SU-DHL-6 (cell line): ENCODE measurements at regions not wholly inside any gene's neighbourhood (a gene's known extent, or its start where the extent isn't known, plus 50 kb on each side); places are given as distances from the start of the nearest gene placed in this dataset.

Experiments
- H2AFZ ChIP-seq: fragments of 200-600 bp; sonication (generic); 2 replicates; pipeline ENCODE4 v1.6.1; 2014; ENCODE audit warnings: low read depth, mild to moderate bottlenecking, moderate library complexity, mixed read lengths, antibody characterized with exemption, low read length; ENCODE audit not compliant: severe bottlenecking
- H3F3A ChIP-seq: fragments of 200-600 bp; shearing (Covaris generic); 2 replicates; pipeline ENCODE4 v1.6.0; 2016; ENCODE audit warnings: antibody characterized with exemption, mild to moderate bottlenecking; ENCODE audit not compliant: insufficient read depth
- H3K27ac ChIP-seq: fragments of 200-600 bp; sonication (generic); 2 replicates; pipeline ENCODE4 v1.5.1; 2016; ENCODE audit warnings: low read depth, mild to moderate bottlenecking, low read length, moderate library complexity, mixed read lengths
- H3K27me3 ChIP-seq: fragments of 200-600 bp; sonication (generic), shearing (Covaris generic); 2 replicates; pipeline ENCODE4 v1.6.0; 2014; ENCODE audit warnings: mild to moderate bottlenecking, low read length
- H3K36me3 ChIP-seq: fragments of 200-600 bp; sonication (generic); 2 replicates; pipeline ENCODE4 v1.6.1; 2014; ENCODE audit warnings: mild to moderate bottlenecking, low read length, mixed read lengths
- H3K4me2 ChIP-seq: fragments of 300-600, 200-600 bp; shearing (Covaris generic), sonication (generic); 2 replicates; pipeline ENCODE4 v1.6.0; 2014; ENCODE audit warnings: low read length, low read depth, mild to moderate bottlenecking; ENCODE audit not compliant: poor library complexity, severe bottlenecking
- H3K4me3 ChIP-seq: fragments of 200-600 bp; sonication (generic); 2 replicates; pipeline ENCODE4 v1.5.1; 2014; ENCODE audit warnings: antibody characterized with exemption, low read length, mild to moderate bottlenecking, mixed read lengths; ENCODE audit not compliant: insufficient read depth, poor library complexity, severe bottlenecking
- H3K79me2 ChIP-seq: fragments of 200-600 bp; sonication (generic); 2 replicates; pipeline ENCODE4 v1.6.1; 2014; ENCODE audit warnings: mild to moderate bottlenecking, low read length, moderate library complexity; ENCODE audit not compliant: insufficient read depth
- H3K9ac ChIP-seq: fragments of 200-600 bp; sonication (generic); 2 replicates; pipeline ENCODE4 v1.7.0; 2014; ENCODE audit warnings: mild to moderate bottlenecking, low read length
- H3K9me2 ChIP-seq: fragments of 200-600 bp; sonication (generic); replicated peaks from 2 replicates; pipeline ENCODE4 v1.6.1; 2014; ENCODE audit warnings: low read length; ENCODE audit not compliant: insufficient read depth
- H3K9me3 ChIP-seq: fragments of 200-600 bp; sonication (generic); 2 replicates; pipeline ENCODE4 v1.6.1; 2014; ENCODE audit warnings: low read length, mixed read lengths; ENCODE audit not compliant: insufficient read depth
- H4K20me1 ChIP-seq: fragments of 200-600 bp; sonication (generic); 2 replicates; pipeline ENCODE4 v1.6.1; 2014; ENCODE audit warnings: low read depth, mild to moderate bottlenecking, antibody characterized with exemption, low read length, moderate library complexity, mixed read lengths
- EZH2phosphoT487 ChIP-seq: fragments of 200-600 bp; sonication (generic), shearing (Covaris generic); conservative IDR thresholded peaks from 2 replicates; pipeline ENCODE4 v1.6.1; 2018; ENCODE audit warnings: mild to moderate bottlenecking, antibody characterized with exemption, low read length, moderate library complexity, mixed read lengths
- TF ChIP-seq, protein P1 (sequence below): fragments of 200-600 bp; sonication (generic); IDR thresholded peaks from one replicate; pipeline ENCODE4 v1.5.1; 2017; ENCODE audit warnings: antibody characterized with exemption, mild to moderate bottlenecking, low read length, moderate library complexity; ENCODE audit not compliant: insufficient read depth, poor library complexity, severe bottlenecking

DNA sequence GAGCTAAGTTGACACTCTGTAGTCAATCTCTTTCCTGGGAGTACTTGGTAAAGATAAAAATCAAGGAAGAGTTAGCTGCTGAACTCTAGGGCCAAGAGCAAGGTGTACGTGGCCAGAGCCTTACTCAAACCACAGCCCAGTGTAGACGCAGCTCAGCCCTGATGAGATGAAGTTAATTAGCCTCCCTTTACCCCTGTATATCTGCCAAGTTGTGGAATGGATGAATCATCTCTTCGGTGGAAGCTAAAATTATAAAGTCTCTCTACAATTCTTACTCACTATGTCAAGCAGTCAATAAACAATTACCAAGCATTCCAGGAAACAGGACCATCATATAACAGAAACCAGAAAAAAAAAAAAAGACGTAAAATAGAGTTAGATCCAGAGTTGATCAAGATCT lies 146.9 kb upstream of the UFM1 start:
- H3K4me2 ChIP-seq, result no peak overlapping the region
- no peak overlapping the region for H3K4me3 ChIP-seq
- TF ChIP-seq EZH2phosphoT487, result no peak
- no peak overlapping the region for H3K9ac ChIP-seq
- H3K36me3 ChIP-seq, result no peaks in the 10 kb centered on the region
- H3K27ac ChIP-seq, result no peak overlapping the region
- no peaks in the 10 kb centered on the region for H3K79me2 ChIP-seq
- no peak overlapping the region for H2AFZ ChIP-seq
- no peaks in the 10 kb centered on the region for H4K20me1 ChIP-seq
- no peaks in the 10 kb centered on the region for H3K27me3 ChIP-seq
- H3K9me3 ChIP-seq, result no peaks in the 10 kb centered on the region
- no peaks in the 10 kb centered on the region for H3K9me2 ChIP-seq
- H3F3A ChIP-seq, result no peaks in the 10 kb centered on the region

DNA sequence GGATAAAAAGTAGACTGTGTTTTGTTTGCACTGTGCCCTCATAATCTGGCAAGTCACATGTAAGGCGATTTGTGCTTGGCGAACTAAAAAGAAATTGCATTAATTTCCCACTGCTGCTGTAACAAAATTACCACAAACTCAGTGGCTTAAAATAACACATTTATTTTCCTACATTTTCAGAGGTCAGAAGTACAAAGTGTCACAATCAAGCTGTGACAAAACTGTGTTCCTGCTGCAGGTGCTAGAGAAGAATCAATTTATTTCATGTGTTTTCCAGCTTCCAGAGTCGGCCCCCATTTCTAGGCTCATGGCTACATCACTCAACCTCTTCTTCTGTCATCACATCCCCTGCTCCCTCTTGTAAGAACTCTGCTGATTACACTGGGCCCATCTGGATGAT lies 158.6 kb upstream of the UFM1 start:
- H3K9me3 ChIP-seq, result no peaks in the 10 kb centered on the region
- no peak for TF ChIP-seq EZH2phosphoT487
- TF ChIP-seq, protein P1, sequence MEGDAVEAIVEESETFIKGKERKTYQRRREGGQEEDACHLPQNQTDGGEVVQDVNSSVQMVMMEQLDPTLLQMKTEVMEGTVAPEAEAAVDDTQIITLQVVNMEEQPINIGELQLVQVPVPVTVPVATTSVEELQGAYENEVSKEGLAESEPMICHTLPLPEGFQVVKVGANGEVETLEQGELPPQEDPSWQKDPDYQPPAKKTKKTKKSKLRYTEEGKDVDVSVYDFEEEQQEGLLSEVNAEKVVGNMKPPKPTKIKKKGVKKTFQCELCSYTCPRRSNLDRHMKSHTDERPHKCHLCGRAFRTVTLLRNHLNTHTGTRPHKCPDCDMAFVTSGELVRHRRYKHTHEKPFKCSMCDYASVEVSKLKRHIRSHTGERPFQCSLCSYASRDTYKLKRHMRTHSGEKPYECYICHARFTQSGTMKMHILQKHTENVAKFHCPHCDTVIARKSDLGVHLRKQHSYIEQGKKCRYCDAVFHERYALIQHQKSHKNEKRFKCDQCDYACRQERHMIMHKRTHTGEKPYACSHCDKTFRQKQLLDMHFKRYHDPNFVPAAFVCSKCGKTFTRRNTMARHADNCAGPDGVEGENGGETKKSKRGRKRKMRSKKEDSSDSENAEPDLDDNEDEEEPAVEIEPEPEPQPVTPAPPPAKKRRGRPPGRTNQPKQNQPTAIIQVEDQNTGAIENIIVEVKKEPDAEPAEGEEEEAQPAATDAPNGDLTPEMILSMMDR, result no peak

DNA sequence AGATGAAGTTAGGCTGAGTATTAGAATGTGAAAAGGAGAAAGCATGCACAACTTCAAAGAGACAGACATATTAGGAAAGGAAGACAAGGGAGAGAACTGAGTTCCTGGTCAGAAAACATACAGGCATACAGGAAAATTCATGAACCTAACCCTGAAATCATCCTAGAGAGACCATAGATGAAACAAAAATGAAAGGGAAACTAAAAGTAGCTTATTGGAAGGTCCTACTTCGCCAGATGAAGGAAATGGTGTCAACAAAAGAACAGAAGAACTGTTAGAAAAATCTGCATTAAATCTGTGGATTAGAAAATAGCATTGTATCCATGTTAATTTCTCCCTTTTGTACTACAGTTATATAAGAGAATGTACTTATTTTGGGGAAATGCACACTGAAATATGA lies 169.0 kb upstream of the UFM1 start:
- no peak overlapping the region for H3K27ac ChIP-seq
- TF ChIP-seq EZH2phosphoT487, result no peak
- TF ChIP-seq, protein P1, result no peak
- H3K9me3 ChIP-seq, result no peaks in the 10 kb centered on the region
- peak overlapping the region; percentile 31 for H3K4me2 ChIP-seq
- no peaks in the 10 kb centered on the region for H3K36me3 ChIP-seq
- H3F3A ChIP-seq, result no peaks in the 10 kb centered on the region
- H3K79me2 ChIP-seq, result no peaks in the 10 kb centered on the region
- H3K9ac ChIP-seq, result no peak overlapping the region
- no peak overlapping the region for H2AFZ ChIP-seq
- H3K4me3 ChIP-seq, result no peak overlapping the region
- no peaks in the 10 kb centered on the region for H3K9me2 ChIP-seq
- H3K27me3 ChIP-seq, result no peaks in the 10 kb centered on the region
- no peaks in the 10 kb centered on the region for H4K20me1 ChIP-seq

More for the DNA sequence above, 158.6 kb upstream of the UFM1 start:
- Histone ChIP-seq H3K4me3 (no peak overlapping the region), H3K79me2 (no peaks in the 10 kb centered on the region), H3F3A (no peaks in the 10 kb centered on the region), H3K4me2 (no peak overlapping the region), H3K27ac (no peak overlapping the region), H3K27me3 (no peaks in the 10 kb centered on the region), H3K9me2 (no peaks in the 10 kb centered on the region), H4K20me1 (no peaks in the 10 kb centered on the region), H3K9ac (no peak overlapping the region), H3K36me3 (no peaks in the 10 kb centered on the region), H2AFZ (no peak overlapping the region)

DNA sequence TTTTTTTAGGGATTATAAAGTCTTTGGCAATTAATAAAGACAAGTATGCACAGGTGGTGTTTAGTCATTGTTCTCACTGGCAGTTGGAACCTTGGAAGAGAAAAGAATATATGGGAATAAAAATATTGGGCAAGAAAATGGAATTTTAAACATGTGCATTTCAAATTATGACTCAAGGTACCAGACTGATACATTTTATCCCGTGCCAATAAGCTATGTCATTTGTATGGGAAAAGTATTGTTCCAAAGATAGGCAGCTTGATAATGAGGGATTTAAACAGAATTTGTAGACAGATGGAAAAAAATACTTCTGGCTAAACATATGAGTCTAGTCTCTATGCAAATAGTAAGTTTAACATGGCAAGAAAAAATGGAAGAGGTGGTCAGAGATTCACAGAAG lies 169.5 kb upstream of the UFM1 start:
- Histone ChIP-seq H3K79me2 (no peaks in the 10 kb centered on the region), H4K20me1 (no peaks in the 10 kb centered on the region), H3K4me3 (no peak overlapping the region), H3K9ac (no peak overlapping the region), H3K36me3 (no peaks in the 10 kb centered on the region), H3K4me2 (no peak overlapping the region), H3K27ac (no peak overlapping the region), H3K9me2 (no peaks in the 10 kb centered on the region), H3K27me3 (no peaks in the 10 kb centered on the region), H3K9me3 (no peaks in the 10 kb centered on the region), H2AFZ (no peak overlapping the region), H3F3A (no peaks in the 10 kb centered on the region)
- TF ChIP-seq, protein P1, result no peak
- TF ChIP-seq EZH2phosphoT487, result no peak
